GM12873 (cell line): ENCODE measurements at regions not wholly inside any gene's neighbourhood (a gene's known extent, or its start where the extent isn't known, plus 50 kb on each side); places are given as distances from the start of the nearest gene placed in this dataset.

ENCODE experiments used
- TF ChIP-seq, protein P1 (sequence below): IDR thresholded peaks from 2 replicates; pipeline ENCODE4 v1.5.1; 2012; ENCODE audit warnings: low read depth, mild to moderate bottlenecking, moderate library complexity, low read length, control low read depth; ENCODE audit not compliant: insufficient read depth; ENCODE audit errors: missing control alignments

DNA sequence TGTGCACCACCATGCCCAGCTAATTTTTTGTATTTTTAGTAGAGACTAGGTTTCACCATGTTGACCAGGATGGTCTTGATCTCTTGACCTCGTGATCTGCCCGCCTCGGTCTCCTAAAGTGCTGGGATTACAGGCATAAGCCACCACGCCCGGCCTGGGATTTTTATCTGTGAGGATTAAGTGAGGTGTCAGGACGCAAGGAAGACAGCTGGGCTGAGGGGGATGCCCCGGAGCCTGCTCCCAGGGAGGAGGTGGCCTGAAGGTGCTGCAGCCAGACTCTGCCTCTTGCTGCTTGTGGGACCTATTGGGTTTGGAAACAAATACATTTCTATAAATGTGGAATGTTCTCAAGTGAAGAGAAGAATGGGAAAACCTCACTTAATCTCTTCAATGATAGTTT, 131.6 kb downstream of the OLFM4 start:
- TF ChIP-seq, protein P1, sequence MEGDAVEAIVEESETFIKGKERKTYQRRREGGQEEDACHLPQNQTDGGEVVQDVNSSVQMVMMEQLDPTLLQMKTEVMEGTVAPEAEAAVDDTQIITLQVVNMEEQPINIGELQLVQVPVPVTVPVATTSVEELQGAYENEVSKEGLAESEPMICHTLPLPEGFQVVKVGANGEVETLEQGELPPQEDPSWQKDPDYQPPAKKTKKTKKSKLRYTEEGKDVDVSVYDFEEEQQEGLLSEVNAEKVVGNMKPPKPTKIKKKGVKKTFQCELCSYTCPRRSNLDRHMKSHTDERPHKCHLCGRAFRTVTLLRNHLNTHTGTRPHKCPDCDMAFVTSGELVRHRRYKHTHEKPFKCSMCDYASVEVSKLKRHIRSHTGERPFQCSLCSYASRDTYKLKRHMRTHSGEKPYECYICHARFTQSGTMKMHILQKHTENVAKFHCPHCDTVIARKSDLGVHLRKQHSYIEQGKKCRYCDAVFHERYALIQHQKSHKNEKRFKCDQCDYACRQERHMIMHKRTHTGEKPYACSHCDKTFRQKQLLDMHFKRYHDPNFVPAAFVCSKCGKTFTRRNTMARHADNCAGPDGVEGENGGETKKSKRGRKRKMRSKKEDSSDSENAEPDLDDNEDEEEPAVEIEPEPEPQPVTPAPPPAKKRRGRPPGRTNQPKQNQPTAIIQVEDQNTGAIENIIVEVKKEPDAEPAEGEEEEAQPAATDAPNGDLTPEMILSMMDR: no peak

DNA sequence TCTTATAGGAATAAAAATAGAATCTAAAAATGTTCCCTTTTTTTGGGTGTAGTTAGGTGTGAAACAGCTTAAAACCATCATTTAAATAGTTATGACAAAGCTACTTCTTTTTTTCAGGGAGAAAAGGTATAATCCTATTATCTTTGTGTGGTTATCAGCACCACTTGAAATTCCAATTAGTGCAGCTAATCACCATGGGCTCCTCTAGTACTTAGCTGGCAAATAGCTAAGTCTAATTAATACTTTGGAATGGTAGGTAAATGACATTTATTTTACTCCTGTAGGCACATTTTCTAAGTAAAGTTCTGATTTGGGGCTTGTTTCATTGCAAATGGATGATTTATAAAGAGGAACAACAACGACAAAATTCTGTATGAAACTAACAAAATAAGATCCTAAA, 132.6 kb downstream of the OLFM4 start:
- TF ChIP-seq, protein P1: no peak

DNA sequence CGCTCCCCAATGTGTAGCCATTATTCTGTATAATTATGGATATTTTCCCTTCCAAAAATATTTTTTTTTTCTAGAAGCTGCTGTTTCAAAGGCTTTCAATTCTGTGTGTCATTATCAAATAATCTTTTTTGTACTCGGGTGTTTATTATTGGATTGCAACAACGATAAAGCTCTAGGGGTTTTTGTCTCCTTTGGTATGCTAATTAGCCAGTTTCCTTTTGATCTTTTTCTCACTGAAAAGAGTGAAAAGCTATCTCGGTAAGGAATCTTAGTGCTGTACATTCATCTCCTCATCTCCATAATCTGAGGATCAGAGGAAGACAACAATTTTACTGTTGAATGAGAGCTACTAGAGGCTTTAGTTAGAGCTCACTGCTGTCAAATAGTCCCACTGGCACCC, 136.6 kb downstream of the OLFM4 start:
- TF ChIP-seq, protein P1: no peak

DNA sequence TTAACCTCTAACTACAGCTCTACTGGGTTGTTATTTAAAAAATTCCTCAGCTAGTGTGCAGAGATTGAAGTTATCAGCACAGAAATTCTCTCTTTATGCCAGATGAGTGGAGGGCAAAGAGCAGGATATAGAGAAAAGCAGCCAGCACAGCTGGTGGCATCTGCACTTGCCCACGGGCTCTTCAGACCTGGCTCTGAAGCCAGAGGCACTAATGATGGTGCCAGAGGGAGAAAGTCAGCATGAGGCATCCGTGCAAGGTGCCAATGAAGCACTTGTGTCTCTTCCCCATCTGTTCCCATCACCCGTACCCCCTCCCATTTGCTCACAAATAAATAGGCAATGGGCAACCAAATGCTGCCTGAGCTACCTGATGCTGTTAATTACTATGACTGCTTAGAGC, 138.9 kb downstream of the OLFM4 start:
- TF ChIP-seq, protein P1: no peak

DNA sequence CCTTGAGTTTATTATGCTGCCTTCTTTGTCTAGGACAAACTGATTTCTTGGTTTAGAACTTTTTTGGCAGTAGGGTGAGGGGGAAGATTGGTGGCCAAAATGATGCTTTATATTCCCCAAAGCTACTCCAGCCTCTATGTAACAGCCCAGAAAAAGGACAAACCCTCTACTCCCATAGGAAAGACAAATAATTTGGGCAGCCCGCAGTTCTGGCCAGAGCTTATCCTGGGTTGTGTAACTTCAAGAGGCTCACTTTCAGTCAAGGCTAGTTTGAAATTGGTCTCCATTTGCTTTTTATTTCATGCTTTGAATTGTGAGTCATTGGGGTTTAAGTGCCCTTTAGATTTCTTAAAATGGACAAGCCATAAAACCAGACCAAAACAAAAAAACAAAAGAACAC, 142.3 kb downstream of the OLFM4 start:
- TF ChIP-seq, protein P1: no peak

DNA sequence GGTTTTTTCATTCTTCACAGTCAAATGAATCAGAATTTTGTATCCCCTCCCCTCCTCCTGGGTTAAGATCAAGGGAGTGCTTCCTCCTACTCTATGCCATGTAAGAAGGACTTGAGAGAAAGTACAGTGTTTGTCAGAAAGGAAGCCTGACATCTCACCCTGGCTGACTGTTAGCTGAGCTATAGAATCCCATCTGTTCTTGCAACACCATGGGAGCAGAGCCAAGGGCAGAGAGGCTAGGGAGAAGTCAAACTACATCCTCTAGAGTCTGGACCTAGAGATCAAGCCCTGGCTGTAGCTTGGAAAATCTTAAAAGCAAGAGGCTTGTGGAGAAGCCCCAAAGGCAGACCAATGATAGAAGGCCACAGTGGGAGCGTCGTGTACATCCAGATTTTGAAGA, 145.9 kb downstream of the OLFM4 start:
- TF ChIP-seq, protein P1: no peak

DNA sequence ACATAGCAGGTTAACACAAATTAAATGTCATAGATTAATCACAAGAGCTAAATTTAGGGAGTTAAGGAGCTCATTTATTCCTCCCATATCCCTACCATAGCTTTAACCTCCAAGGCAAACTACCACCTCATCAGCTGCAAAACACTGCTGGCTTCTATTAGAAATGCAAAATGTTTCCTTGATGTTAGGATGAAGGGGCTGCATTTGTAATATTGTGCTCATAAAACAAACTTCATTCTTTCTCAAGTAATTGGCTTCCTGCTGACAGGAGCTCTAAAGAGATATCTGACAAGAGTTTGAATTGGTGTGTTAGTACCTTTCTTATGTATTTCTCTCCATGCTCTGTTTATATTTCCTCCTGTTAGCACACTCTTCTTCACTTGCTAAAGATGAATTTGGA, 152.1 kb downstream of the OLFM4 start:
- TF ChIP-seq, protein P1: no peak
